ENCODE measurements at regions not wholly inside any gene's neighbourhood (a gene's known extent, or its start where the extent isn't known, plus 50 kb on each side); places are given as distances from the start of the nearest gene placed in this dataset.
"Not testable (repeated sequence)": the region's sequence is repeated elsewhere in the genome, so short reads cannot be mapped to it uniquely, and the experiment has no call there.

DNA sequence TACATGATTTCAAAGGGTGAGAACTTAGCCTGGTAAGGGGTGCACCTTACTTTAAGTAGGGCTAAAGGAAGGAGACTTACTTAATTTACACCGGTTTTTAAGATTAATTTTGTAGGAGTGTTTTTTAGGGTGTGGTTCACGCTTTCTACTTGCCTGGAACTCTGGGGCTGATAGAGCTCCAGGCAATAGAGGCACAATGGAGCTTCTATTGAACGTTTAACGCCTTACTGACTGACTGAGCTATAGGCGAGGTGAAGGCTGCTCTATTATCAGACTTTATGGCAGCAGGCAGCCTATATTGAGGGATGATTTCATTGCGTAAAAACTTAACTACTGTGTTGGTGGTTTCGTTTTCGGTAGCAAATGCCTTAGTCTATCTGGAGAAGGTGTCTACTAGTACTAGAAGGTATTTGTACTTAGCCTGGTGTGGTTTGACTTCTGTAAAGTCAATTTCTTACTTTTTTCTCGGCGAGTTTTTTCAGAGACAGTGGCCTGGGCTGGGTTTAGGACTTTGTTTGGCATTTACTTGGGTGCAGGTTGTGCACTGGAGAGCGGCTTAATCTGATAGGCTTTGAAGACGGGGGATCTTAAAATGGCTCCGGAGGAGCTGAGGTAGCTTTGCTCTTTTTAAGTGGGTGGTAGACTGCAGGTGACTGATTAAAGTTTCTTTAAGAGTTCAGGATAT lies 119.7 kb downstream of the UNC93B1 start:
- not testable (repeated sequence) for TF ChIP-seq EZH2 (IDR thresholded peaks at IDR 0.05); POLR2AphosphoS5 (IDR thresholded peaks at IDR 0.05; ENCODE audit: borderline replicate concordance, low read depth, low read length)
